ENCODE measurements at regions not wholly inside any gene's neighbourhood (a gene's known extent, or its start where the extent isn't known, plus 50 kb on each side); places are given as distances from the start of the nearest gene placed in this dataset.

GRCh38 chr22:47676685-47677084 is 914.2 kb downstream of the TBC1D22A start:
- Histone ChIP-seq H3K4me1 (ENCODE audit: control insufficient read depth, insufficient read depth, low read length) (no peaks in the 10 kb centered on the region), H3K27ac (ENCODE audit: low read length) (no peak overlapping the region), H3K36me3 (ENCODE audit: control insufficient read depth, insufficient read depth, low read length) (no peaks in the 10 kb centered on the region), H3K4me3 (ENCODE audit: low read depth in 2 of 2, low read length in 2 of 2) (no peak overlapping the region), H3K27me3 (ENCODE audit: control insufficient read depth, insufficient read depth, low read length) (no peaks in the 10 kb centered on the region), H3K9me3 (ENCODE audit: control insufficient read depth, insufficient read depth, low read depth, low read length) (no peaks in the 10 kb centered on the region)
- CTCF ChIA-PET: no interaction called here
- BruUV-seq (replicated peaks): no TSS peak
- POLR2A ChIA-PET: no interaction called here
- in situ Hi-C loops (cut with HindIII; ENCODE audit: low pct_unique_long_range_greater_than_20kb, low sequenced_read_pairs) (no loop called here), intact Hi-C loops (cut with micrococcal nuclease; ENCODE audit: unreplicated experiment) (no loop called here)
- no peak for TF ChIP-seq SIN3A (IDR thresholded peaks at IDR 0.05; ENCODE audit: borderline replicate concordance, insufficient read depth, low read depth, low read length)
- TF ChIP-seq TCF7L2 (IDR thresholded peaks at IDR 0.05; ENCODE audit: low read depth, low read length): no peak
- TF ChIP-seq REST (IDR thresholded peaks at IDR 0.05; ENCODE audit: insufficient read depth in 1 of 2, low read depth in 2 of 2, low read length in 1 of 2): no peak
- TF ChIP-seq CTCF (IDR thresholded peaks at IDR 0.05): no peak
- TF ChIP-seq POLR2AphosphoS5 (IDR thresholded peaks at IDR 0.05; ENCODE audit: low read depth, low read length): no peak
- ATAC-seq (no peak), DNase-seq (ENCODE audit: low read depth, low spot score) (no peak)

GRCh38 chr22:47674600-47674999 is 912.1 kb downstream of the TBC1D22A start:
- no peaks in the 10 kb centered on the region for H3K9me3 ChIP-seq (ENCODE audit: control insufficient read depth, insufficient read depth, low read depth, low read length)
- POLR2A ChIA-PET: no interaction called here

More at GRCh38 chr22:47674600-47674999, 912.1 kb downstream of the TBC1D22A start:
- CTCF ChIA-PET: no interaction called here
- in situ Hi-C loops (cut with HindIII; ENCODE audit: low pct_unique_long_range_greater_than_20kb, low sequenced_read_pairs) (no loop called here), intact Hi-C loops (cut with micrococcal nuclease; ENCODE audit: unreplicated experiment) (no loop called here)
- no peaks in the 10 kb centered on the region for H3K36me3 ChIP-seq (ENCODE audit: control insufficient read depth, insufficient read depth, low read length)
- TF ChIP-seq CTCF (IDR thresholded peaks at IDR 0.05) (no peak), REST (IDR thresholded peaks at IDR 0.05; ENCODE audit: insufficient read depth in 1 of 2, low read depth in 2 of 2, low read length in 1 of 2) (no peak), POLR2AphosphoS5 (IDR thresholded peaks at IDR 0.05; ENCODE audit: low read depth, low read length) (no peak), TCF7L2 (IDR thresholded peaks at IDR 0.05; ENCODE audit: low read depth, low read length) (no peak), SIN3A (IDR thresholded peaks at IDR 0.05; ENCODE audit: borderline replicate concordance, insufficient read depth, low read depth, low read length) (no peak)
- BruUV-seq (replicated peaks): no TSS peak
- no peaks in the 10 kb centered on the region for H3K27me3 ChIP-seq (ENCODE audit: control insufficient read depth, insufficient read depth, low read length)
- ATAC-seq (no peak), DNase-seq (ENCODE audit: low read depth, low spot score) (no peak)
- no peaks in the 10 kb centered on the region for H3K4me1 ChIP-seq (ENCODE audit: control insufficient read depth, insufficient read depth, low read length)
- no peak overlapping the region for H3K4me3 ChIP-seq (ENCODE audit: low read depth in 2 of 2, low read length in 2 of 2)
- no peak overlapping the region for H3K27ac ChIP-seq (ENCODE audit: low read length)

Measured in Panc1 (cell line).